ENCODE measurements at regions not wholly inside any gene's neighbourhood (a gene's known extent, or its start where the extent isn't known, plus 50 kb on each side); places are given as distances from the start of the nearest gene placed in this dataset.

- TF ChIP-seq ATF7 (IDR thresholded peaks at IDR 0.05; ENCODE audit: low read depth) (peak; percentile 57), IRF4 (IDR thresholded peaks at IDR 0.05; ENCODE audit: low read depth, low read length) (no peak), MYC (IDR thresholded peaks at IDR 0.05; ENCODE audit: insufficient read depth, insufficient read length, insufficient replicate concordance, low read length, severe bottlenecking) (no peak), CTCF (IDR thresholded peaks at IDR 0.05 in 2 of 3, conservative IDR thresholded peaks at IDR 0.05 in 1 of 3; ENCODE audit: control insufficient read depth in 2 of 3, extremely low read depth in 1 of 3, insufficient read depth in 1 of 3, low read depth in 3 of 3, low read length in 3 of 3) (no peak), CEBPB (IDR thresholded peaks at IDR 0.05; ENCODE audit: borderline replicate concordance in 1 of 2, low read depth in 2 of 2, low read length in 2 of 2) (no peak), ZZZ3 (IDR thresholded peaks at IDR 0.05; ENCODE audit: control insufficient read depth, insufficient read length, low read depth) (no peak), NR2C2 (IDR thresholded peaks at IDR 0.05; ENCODE audit: borderline replicate concordance, control insufficient read depth, insufficient read length, low read depth) (no peak), MLLT1 (IDR thresholded peaks at IDR 0.05) (no peak), E2F8 (IDR thresholded peaks at IDR 0.05; ENCODE audit: low read depth, partially characterized antibody) (no peak)
These were observed 84.3 kb downstream of the PTGS2 start (continued) for GRCh38 chr1:186595969-186596368.
